GM18858 (cell line): ENCODE measurements at regions not wholly inside any gene's neighbourhood (a gene's known extent, or its start where the extent isn't known, plus 50 kb on each side); places are given as distances from the start of the nearest gene placed in this dataset.
A peak's percentile ranks its signal among the peaks of the same experiment; 100 is the strongest.

Source experiments
- ATAC-seq: cut with Tn5 transposase; IDR thresholded peaks from one replicate; pipeline ENCODE4 v1.9.1; 2021; ENCODE audit not compliant: unreplicated experiment

- peak; percentile 64 for ATAC-seq
Measured at GRCh38 chr18:76686737-76687231, 135.6 kb upstream of the ZNF236 start.

GRCh38 chr18:76685860-76686259, 136.5 kb upstream of the ZNF236 start:
- ATAC-seq, result no peak

GRCh38 chr18:76685402-76685801, 137.0 kb upstream of the ZNF236 start:
- no peak for ATAC-seq

GRCh38 chr18:76684265-76684664, 138.1 kb upstream of the ZNF236 start:
- no peak for ATAC-seq

GRCh38 chr18:76679945-76680344, 142.4 kb upstream of the ZNF236 start:
- no peak for ATAC-seq

- ATAC-seq, result no peak
Measured at GRCh38 chr18:76679259-76679658, 143.1 kb upstream of the ZNF236 start.

GRCh38 chr18:76678248-76678647, 144.1 kb upstream of the ZNF236 start:
- no peak for ATAC-seq

- ATAC-seq, result no peak
Measured at GRCh38 chr18:76674596-76674995, 147.8 kb upstream of the ZNF236 start.

GRCh38 chr18:76673281-76674185, 148.8 kb upstream of the ZNF236 start:
- ATAC-seq, result no peak

- ATAC-seq, result no peak
Measured at GRCh38 chr18:76672627-76673026, 149.7 kb upstream of the ZNF236 start.

GRCh38 chr18:76670564-76671288, 151.6 kb upstream of the ZNF236 start:
- no peak for ATAC-seq

- ATAC-seq, result no peak
Measured at GRCh38 chr18:76668546-76668945, 153.8 kb upstream of the ZNF236 start.

- no peak for ATAC-seq
Measured at GRCh38 chr18:76668119-76668518, 154.2 kb upstream of the ZNF236 start.

- ATAC-seq, result no peak
Measured at GRCh38 chr18:76667603-76668002, 154.8 kb upstream of the ZNF236 start.

GRCh38 chr18:76662626-76663025, 159.7 kb upstream of the ZNF236 start:
- ATAC-seq, result no peak

GRCh38 chr18:76660571-76661192, 161.7 kb upstream of the ZNF236 start:
- ATAC-seq, result no peak

GRCh38 chr18:76658627-76659026, 163.6 kb upstream of the ZNF516 start:
- no peak for ATAC-seq

GRCh38 chr18:76657911-76658470, 162.9 kb upstream of the ZNF516 start:
- no peak for ATAC-seq

- no peak for ATAC-seq
Measured at GRCh38 chr18:76656925-76657827, 162.1 kb upstream of the ZNF516 start.

GRCh38 chr18:76654577-76654976, 159.5 kb upstream of the ZNF516 start:
- no peak for ATAC-seq
